GM13977 (cell line): ENCODE measurements at regions not wholly inside any gene's neighbourhood (a gene's known extent, or its start where the extent isn't known, plus 50 kb on each side); places are given as distances from the start of the nearest gene placed in this dataset.

ENCODE experiments used
- DNase-seq: peaks from one replicate; pipeline ENCODE4 v3.0.0; 2012; ENCODE audit warnings: low spot score
- in situ Hi-C: fragments of 300-500 bp; cut with MboI; formaldehyde crosslinking; loops from one replicate; pipeline ENCODE4 v1.12.0; 2022; ENCODE audit warnings: low sequenced_read_pairs, low pct_unique_long_range_greater_than_20kb, mixed read lengths, inconsistent platforms; ENCODE audit not compliant: unreplicated experiment
- TF ChIP-seq, protein P1 (sequence below): IDR thresholded peaks from 2 replicates; pipeline ENCODE4 v1.5.1; 2012; ENCODE audit warnings: mild to moderate bottlenecking, control low read depth; ENCODE audit not compliant: insufficient read depth; ENCODE audit errors: extremely low read depth, missing control alignments

DNA sequence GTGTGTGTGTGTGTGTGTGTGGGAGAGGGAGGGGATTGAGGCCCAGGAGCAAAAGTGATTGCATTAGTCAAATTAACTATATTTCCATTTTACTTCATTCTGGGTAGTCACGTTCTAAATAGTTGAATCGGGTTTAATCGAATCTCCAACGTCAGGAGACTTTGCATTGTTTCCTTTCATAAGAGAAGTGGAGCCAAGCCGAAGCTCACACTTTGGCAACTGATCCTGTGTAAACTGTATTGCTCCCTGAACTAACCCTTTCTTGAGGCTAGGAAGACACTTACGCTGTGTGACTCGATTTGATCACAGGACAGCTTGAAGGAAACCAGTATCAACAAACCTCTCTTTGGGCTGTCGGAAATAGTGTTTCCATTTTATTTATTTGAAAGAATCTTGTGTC is 363.4 kb upstream of the ATP2B1 start:
- DNase-seq, result no peak
- in situ Hi-C loops, result no loop called here
- TF ChIP-seq, protein P1, sequence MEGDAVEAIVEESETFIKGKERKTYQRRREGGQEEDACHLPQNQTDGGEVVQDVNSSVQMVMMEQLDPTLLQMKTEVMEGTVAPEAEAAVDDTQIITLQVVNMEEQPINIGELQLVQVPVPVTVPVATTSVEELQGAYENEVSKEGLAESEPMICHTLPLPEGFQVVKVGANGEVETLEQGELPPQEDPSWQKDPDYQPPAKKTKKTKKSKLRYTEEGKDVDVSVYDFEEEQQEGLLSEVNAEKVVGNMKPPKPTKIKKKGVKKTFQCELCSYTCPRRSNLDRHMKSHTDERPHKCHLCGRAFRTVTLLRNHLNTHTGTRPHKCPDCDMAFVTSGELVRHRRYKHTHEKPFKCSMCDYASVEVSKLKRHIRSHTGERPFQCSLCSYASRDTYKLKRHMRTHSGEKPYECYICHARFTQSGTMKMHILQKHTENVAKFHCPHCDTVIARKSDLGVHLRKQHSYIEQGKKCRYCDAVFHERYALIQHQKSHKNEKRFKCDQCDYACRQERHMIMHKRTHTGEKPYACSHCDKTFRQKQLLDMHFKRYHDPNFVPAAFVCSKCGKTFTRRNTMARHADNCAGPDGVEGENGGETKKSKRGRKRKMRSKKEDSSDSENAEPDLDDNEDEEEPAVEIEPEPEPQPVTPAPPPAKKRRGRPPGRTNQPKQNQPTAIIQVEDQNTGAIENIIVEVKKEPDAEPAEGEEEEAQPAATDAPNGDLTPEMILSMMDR, result no peak

DNA sequence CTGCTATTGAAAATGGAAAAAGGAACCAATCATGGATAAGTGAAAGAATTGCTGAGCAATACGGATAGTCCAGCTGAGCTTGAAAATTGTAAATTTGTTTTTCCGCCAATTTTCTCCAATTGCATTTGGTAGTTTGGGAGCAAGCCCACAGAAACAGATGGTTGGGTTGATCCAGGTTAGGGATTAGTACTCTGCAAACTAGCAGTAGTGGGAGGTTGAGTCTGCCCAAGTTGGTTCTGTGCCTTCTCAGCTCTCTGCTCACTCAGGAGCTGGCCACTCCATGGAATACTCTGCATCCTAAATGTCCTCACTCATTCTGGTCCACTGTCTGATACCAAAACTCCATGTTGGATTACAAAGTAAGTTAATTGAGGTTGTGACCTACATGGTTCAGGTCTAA is 361.1 kb upstream of the ATP2B1 start:
- TF ChIP-seq, protein P1, result no peak
- DNase-seq, result no peak
- in situ Hi-C loops, result no loop called here

DNA sequence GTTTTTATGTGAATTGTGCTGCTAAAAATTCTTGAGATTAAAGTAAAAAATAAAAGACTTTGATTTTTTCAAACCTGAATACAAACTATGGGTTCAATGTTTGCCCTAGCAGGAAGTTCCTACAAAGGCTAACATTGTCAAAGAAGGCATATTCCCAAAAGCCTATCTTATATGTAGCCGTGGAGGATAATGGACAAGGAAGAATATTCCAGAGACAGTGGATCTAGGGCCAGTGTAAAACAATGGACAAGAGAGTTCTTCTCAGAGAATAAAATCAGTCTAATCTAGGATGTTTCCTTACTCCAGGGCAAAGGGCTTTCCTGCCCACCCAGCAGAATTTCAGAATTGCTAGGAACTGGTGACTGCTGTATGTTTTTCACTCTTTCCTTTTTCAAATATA is 359.2 kb upstream of the ATP2B1 start:
- TF ChIP-seq, protein P1, result no peak

DNA sequence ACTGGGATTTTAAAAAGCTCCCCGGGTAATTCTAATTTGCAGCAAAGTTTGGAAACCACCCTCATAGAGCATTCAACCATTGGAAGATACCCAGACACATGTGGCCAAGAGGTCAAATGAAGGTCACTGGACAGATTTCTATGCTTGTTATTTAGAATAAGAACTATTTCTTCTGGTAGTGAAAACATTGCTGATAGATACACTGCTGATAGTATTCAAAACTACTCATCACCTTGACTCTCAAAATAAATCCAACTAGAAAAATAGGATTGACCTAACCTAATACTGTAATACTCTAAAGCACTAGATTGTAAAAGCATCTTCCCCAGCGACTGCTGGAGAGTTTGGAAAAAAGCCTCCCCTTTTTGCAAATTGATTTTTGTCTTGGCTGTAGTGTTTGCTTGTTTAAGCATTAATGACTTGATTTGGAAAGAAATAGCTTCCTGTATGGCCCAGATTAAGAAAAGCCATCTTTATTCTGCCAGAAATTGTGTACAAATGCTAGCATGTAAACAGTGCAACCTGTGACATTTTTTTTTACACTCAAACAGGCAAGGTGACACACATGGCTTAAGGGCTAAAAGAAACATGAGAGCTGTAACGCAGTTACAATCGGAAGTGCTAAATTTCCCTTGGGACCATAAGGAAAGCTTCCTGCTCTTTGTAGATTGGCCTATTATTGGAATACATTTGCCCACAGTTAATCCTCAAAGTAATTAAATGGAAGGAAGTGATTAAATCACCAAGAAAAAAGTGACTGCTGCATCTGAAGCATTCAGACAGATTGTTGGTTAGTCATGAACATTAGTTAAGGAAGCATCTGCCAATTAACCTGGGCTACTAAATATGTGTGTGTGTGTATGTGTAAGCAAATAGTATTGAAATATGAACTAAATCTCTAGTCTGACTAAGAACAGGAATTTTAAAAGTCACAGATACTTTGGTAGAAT is 356.5 kb upstream of the ATP2B1 start:
- DNase-seq, result no peak
- in situ Hi-C loops, result no loop called here
- TF ChIP-seq, protein P1, result no peak

More for the DNA sequence above, 359.2 kb upstream of the ATP2B1 start:
- DNase-seq, result no peak
- in situ Hi-C loops, result no loop called here

DNA sequence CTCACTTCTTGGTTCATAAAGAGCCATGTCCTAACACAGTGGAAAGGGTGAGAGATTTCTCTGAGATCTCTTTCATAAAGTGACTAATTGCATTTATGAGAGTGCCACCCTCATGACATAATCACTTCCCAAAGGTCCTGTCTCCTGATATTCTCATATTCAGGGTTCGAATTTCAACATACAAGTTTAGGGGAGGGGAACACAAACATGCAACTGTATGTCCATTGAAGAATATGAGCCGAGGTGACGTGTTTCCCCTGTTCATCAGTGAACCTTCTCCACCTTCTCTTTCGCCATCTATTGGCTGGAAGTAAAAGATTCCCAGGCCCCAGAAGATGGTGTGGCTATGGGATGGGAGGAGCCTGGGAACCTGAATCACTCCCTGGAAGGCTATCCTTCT is 354.2 kb upstream of the ATP2B1 start:
- TF ChIP-seq, protein P1, result no peak
- in situ Hi-C loops, result no loop called here
- no peak for DNase-seq

DNA sequence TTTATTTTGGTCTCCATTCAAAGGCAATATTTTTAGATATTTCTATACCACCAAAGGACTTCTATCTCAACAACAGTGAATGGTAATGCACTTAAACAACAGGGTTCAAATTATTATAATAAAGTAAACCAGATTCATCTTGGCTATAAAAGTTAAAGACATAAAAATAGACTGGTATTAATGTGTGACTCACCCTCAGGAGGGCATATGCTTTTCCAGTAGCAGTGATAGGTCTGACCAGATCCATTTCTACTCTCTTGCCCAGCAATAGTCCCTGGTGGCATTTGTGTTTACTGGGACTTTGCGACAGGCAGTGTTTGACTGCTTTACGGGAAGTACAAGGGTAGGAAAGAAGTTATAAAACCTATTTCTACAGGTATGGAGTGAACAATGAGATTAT is 353.2 kb upstream of the ATP2B1 start:
- TF ChIP-seq, protein P1, result no peak
- in situ Hi-C loops, result no loop called here

More for the DNA sequence above, 353.2 kb upstream of the ATP2B1 start:
- no peak for DNase-seq
